ENCODE measurements at regions not wholly inside any gene's neighbourhood (a gene's known extent, or its start where the extent isn't known, plus 50 kb on each side); places are given as distances from the start of the nearest gene placed in this dataset.

DNA sequence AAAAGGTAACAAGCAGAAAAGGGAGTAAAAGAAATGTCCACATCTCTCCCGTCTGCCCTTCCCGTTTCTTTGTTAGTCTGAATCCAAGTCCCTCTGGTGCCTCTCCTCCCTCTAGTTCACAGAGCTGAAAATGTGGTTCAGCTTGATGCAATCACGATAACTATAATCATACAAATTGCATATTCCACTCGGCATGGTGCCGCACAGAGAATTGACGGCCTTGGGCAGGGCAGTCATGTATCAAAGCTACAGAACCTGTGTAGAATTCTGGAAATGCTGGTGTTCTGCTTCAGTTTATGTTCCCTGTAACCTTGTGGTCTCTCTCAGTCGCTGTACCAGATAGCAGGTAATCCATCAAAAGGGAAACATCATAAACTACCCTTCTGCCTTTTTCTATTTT is 562.9 kb upstream of the CBLB start:
- TF ChIP-seq CTCF (IDR thresholded peaks at IDR 0.05) (no peak), POLR2A (IDR thresholded peaks at IDR 0.05) (no peak)
